ENCODE measurements at regions not wholly inside any gene's neighbourhood (a gene's known extent, or its start where the extent isn't known, plus 50 kb on each side); places are given as distances from the start of the nearest gene placed in this dataset.
A peak's percentile ranks its signal among the peaks of the same experiment; 100 is the strongest.

- TF ChIP-seq, protein P1, sequence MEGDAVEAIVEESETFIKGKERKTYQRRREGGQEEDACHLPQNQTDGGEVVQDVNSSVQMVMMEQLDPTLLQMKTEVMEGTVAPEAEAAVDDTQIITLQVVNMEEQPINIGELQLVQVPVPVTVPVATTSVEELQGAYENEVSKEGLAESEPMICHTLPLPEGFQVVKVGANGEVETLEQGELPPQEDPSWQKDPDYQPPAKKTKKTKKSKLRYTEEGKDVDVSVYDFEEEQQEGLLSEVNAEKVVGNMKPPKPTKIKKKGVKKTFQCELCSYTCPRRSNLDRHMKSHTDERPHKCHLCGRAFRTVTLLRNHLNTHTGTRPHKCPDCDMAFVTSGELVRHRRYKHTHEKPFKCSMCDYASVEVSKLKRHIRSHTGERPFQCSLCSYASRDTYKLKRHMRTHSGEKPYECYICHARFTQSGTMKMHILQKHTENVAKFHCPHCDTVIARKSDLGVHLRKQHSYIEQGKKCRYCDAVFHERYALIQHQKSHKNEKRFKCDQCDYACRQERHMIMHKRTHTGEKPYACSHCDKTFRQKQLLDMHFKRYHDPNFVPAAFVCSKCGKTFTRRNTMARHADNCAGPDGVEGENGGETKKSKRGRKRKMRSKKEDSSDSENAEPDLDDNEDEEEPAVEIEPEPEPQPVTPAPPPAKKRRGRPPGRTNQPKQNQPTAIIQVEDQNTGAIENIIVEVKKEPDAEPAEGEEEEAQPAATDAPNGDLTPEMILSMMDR (IDR thresholded peaks at IDR 0.05), result no peak
- TF ChIP-seq POLR2A (IDR thresholded peaks at IDR 0.05) (no peak), POLR2AphosphoS5 (IDR thresholded peaks at IDR 0.05; ENCODE audit: insufficient read depth in 1 of 2, low read depth in 1 of 2) (peak in 1 of 2 donors; percentile 44)
These were observed 374.9 kb upstream of the CELF2 start for GRCh38 chr10:10642751-10643150.
